LNCaP clone FGC (cell line): ENCODE measurements at regions not wholly inside any gene's neighbourhood (a gene's known extent, or its start where the extent isn't known, plus 50 kb on each side); places are given as distances from the start of the nearest gene placed in this dataset.

Experiments
- DNase-seq: peaks from one replicate; pipeline ENCODE4 v3.0.0-alpha.2; 2011; ENCODE audit warnings: low read depth
- H3K4me3 ChIP-seq: 2 replicates; pipeline ENCODE4 v1.5.1; 2011; ENCODE audit warnings: mild to moderate bottlenecking, low read depth, low read length, control low read depth
- TF ChIP-seq, protein P1 (sequence below): IDR thresholded peaks from 2 replicates; pipeline ENCODE4 v1.5.1; 2012; ENCODE audit warnings: mild to moderate bottlenecking; ENCODE audit not compliant: control insufficient read depth, insufficient read depth; ENCODE audit errors: extremely low read depth

DNA sequence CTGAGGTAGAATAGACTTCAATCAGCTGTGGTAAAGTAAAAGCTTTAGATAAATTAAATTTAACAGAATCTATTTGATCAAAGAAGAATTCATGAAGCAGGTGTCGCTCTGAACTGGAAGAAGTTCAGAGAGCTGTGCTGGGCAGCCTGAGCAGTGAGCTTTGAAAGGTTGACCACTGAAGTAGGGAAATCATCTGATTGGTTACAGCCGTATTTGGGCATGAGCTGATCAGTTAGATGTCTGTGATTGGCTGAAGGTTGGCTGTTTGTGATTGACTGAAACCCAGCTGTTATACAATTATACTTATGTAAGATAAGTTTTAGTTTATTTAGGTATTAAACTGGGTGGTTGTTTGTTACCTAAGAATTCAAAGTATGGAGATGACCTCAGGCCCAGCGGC, 1174.6 kb downstream of the CDH9 start:
- no peak overlapping the region for H3K4me3 ChIP-seq
- DNase-seq, result no peak
- TF ChIP-seq, protein P1, sequence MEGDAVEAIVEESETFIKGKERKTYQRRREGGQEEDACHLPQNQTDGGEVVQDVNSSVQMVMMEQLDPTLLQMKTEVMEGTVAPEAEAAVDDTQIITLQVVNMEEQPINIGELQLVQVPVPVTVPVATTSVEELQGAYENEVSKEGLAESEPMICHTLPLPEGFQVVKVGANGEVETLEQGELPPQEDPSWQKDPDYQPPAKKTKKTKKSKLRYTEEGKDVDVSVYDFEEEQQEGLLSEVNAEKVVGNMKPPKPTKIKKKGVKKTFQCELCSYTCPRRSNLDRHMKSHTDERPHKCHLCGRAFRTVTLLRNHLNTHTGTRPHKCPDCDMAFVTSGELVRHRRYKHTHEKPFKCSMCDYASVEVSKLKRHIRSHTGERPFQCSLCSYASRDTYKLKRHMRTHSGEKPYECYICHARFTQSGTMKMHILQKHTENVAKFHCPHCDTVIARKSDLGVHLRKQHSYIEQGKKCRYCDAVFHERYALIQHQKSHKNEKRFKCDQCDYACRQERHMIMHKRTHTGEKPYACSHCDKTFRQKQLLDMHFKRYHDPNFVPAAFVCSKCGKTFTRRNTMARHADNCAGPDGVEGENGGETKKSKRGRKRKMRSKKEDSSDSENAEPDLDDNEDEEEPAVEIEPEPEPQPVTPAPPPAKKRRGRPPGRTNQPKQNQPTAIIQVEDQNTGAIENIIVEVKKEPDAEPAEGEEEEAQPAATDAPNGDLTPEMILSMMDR, result no peak

DNA sequence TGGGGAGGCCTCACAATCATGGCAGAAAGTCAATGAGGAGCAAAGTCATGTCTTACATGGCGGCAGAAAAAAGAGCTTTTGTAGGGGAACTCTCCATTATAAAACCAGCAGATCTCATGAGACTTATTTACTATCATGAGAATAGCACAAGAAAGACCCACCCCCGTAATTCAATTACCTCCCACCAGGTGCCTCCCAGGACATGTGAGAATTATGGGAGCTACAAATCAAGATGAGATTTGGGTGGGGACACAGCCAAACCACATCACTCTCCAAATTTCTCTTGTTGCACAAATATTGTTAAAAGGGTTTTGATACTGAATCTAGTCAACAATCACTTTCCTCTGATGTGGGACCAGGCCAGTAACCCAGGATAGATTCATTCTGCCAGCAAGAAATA, 1176.1 kb downstream of the CDH9 start:
- DNase-seq, result no peak
- no peak overlapping the region for H3K4me3 ChIP-seq
- TF ChIP-seq, protein P1, result no peak

DNA sequence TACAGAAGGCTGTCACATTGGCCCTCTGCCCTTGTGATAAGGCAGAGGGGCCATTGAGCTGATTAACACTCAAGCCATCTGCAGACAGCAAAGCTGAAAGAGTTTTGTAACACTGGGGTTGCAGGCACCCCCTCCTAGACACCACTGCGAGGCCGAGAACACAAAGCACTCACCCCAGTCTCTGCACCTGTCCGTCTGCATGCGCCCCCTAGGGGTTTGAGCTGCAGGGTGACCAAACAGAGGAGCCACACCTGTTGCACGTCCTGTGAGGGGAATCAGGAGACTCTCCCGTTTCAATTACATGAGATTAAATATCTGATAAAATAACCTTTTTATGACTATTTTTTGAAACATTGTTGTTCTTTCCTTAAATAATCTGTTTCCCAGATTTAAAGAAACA, 1180.4 kb downstream of the CDH9 start:
- no peak for DNase-seq
- TF ChIP-seq, protein P1, result peak; percentile 41
- no peak overlapping the region for H3K4me3 ChIP-seq

DNA sequence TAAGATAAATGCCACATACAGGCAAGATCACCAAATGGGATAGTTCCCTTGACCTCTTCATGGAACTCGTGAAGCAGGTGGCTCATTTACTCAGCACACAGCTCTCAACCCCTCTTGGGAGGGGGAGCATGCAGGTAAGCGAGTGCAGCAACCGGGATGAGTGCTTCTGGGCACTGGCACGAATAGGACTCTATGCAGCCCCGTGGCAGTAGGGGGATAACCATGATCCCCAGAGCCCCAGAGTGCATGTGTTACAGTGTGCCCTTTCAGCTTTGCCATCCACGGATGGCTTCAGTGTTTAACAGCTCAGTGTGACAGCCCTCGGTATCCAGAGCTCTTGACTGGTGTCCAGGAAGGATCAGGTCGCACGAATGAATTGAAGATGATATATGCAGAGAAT, 1187.1 kb downstream of the CDH9 start:
- TF ChIP-seq, protein P1, result no peak
- H3K4me3 ChIP-seq, result no peak overlapping the region
- DNase-seq, result no peak

DNA sequence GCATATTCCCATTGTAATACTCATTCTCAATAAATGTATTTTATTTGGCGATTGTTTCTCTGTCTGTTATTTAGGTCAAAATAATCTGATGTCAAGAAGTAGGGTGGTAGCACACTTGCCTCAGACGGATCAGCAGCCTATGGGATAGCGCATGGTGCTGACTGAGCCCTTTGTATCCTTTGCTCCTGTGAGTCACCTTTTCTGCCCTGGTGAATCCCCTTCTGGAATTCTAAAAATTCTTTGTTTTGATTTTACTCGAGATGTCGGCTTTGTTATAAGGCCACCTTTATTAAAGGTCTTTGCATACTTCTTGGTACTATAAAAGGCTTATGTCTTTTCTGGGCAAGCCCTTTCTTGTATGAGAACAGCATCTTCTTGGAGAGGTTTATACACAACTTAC, 1187.8 kb downstream of the CDH9 start:
- TF ChIP-seq, protein P1, result no peak
- H3K4me3 ChIP-seq, result no peak overlapping the region
- DNase-seq, result no peak

DNA sequence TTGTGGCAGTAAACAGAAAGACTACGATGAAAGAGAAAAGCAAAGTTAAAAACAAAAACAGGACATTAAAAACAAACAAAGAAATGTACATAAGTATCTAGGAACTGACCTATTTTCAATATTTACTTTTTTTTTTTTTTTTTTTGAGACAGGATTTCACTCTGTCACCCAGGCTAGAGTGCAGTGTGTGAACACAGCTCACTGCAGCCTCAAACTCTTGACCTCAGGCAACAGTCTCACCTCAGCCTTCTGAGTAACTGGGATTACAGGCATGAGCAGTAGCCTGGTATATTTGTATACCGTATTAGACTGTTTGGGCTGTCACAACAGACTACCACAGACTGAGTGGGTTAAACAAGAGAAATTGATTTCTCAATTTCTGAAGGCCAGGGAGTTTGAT, 1189.1 kb downstream of the CDH9 start:
- DNase-seq, result no peak
- TF ChIP-seq, protein P1, result no peak
- H3K4me3 ChIP-seq, result no peak overlapping the region

DNA sequence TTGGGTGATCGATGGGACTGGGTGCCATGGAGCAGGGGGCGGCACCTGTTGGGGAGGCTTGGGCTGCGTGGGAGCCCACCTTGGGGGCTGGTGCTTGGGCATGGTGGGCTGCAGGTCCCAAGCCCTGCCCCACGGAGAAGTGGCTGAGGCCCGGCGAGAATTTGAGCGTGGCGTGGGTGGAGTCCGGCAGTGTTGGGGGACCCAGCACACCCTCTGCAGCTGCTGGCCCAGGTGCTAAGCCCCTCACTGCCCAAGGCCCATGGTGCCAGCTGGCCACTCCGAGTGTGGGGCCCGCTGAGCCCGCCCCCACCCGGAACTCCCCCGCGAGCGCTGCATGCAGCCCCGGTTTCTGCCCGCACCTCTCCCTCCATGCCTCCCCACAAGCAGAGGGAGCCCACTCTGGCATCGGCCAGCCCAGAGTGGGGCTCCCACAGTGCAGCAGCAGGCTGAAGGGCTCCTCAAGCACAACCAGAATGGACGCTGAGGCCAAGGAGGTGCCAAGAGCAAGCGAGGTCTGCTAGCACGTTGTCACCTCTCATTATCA, 1178.6 kb upstream of the CDH10 start:
- TF ChIP-seq, protein P1, result no peak
- H3K4me3 ChIP-seq, result no peak overlapping the region

More for the DNA sequence above, 1178.6 kb upstream of the CDH10 start:
- DNase-seq, result no peak
